ENCODE measurements at regions not wholly inside any gene's neighbourhood (a gene's known extent, or its start where the extent isn't known, plus 50 kb on each side); places are given as distances from the start of the nearest gene placed in this dataset.

- H3K27me3 ChIP-seq: no peaks in the 10 kb centered on the region
- TF ChIP-seq POLR2AphosphoS5 (IDR thresholded peaks at IDR 0.05): no peak
- TF ChIP-seq CTCF (IDR thresholded peaks at IDR 0.05): no peak
- no peak for TF ChIP-seq EP300 (IDR thresholded peaks at IDR 0.05)
- no peak for TF ChIP-seq POLR2A (IDR thresholded peaks at IDR 0.05)
- intact Hi-C loops (cut with DNase I): no loop called here
- H3K36me3 ChIP-seq: no peaks in the 10 kb centered on the region
- H3K27ac ChIP-seq: no peak overlapping the region
- DNase-seq: no peak
- no peaks in the 10 kb centered on the region for H3K4me1 ChIP-seq
- 92 to 94% methylated on average over 3 of the region's 3 CpGs for WGBS, 2 donors
- H3K4me3 ChIP-seq: no peak overlapping the region
- no peaks in the 10 kb centered on the region for H3K9me3 ChIP-seq
Measured at GRCh38 chrX:10859353-10859752, 239.0 kb upstream of the MID1 start.

- intact Hi-C loops (cut with DNase I): no loop called here
- no peaks in the 10 kb centered on the region for H3K36me3 ChIP-seq
- H3K27ac ChIP-seq: no peak overlapping the region
- H3K9me3 ChIP-seq: no peaks in the 10 kb centered on the region
- H3K27me3 ChIP-seq: no peaks in the 10 kb centered on the region
- no peak overlapping the region for H3K4me3 ChIP-seq
- WGBS, 2 donors: 76 to 83% methylated on average over 1 of the region's 1 CpG
- no peak for DNase-seq
- H3K4me1 ChIP-seq: no peaks in the 10 kb centered on the region
- TF ChIP-seq CTCF (IDR thresholded peaks at IDR 0.05) (no peak), POLR2AphosphoS5 (IDR thresholded peaks at IDR 0.05) (no peak), EP300 (IDR thresholded peaks at IDR 0.05) (no peak), POLR2A (IDR thresholded peaks at IDR 0.05) (no peak)
Measured at GRCh38 chrX:10875995-10876394, 235.1 kb upstream of the HCCS start.

GRCh38 chrX:10882484-10882883 is 228.6 kb upstream of the HCCS start:
- WGBS, 2 donors: 95 to 97% methylated on average over 4 of the region's 4 CpGs
- no peaks in the 10 kb centered on the region for H3K27me3 ChIP-seq

GRCh38 chrX:10884246-10884645 is 226.9 kb upstream of the HCCS start:
- H3K9me3 ChIP-seq: no peaks in the 10 kb centered on the region
- 82 to 84% methylated on average over 2 of the region's 2 CpGs for WGBS, 2 donors
- H3K4me3 ChIP-seq: no peak overlapping the region
- H3K36me3 ChIP-seq: no peaks in the 10 kb centered on the region
- H3K27ac ChIP-seq: no peak overlapping the region
- no peaks in the 10 kb centered on the region for H3K4me1 ChIP-seq
- no peaks in the 10 kb centered on the region for H3K27me3 ChIP-seq
- DNase-seq: no peak
- intact Hi-C loops (cut with DNase I): no loop called here
- TF ChIP-seq POLR2AphosphoS5 (IDR thresholded peaks at IDR 0.05) (no peak), POLR2A (IDR thresholded peaks at IDR 0.05) (no peak), CTCF (IDR thresholded peaks at IDR 0.05) (no peak)

More at GRCh38 chrX:10882484-10882883, 228.6 kb upstream of the HCCS start:
- H3K36me3 ChIP-seq: no peaks in the 10 kb centered on the region
- H3K4me3 ChIP-seq: no peak overlapping the region
- no peaks in the 10 kb centered on the region for H3K9me3 ChIP-seq
- intact Hi-C loops (cut with DNase I): no loop called here
- H3K27ac ChIP-seq: no peak overlapping the region
- TF ChIP-seq POLR2AphosphoS5 (IDR thresholded peaks at IDR 0.05) (no peak), EP300 (IDR thresholded peaks at IDR 0.05) (no peak), CTCF (IDR thresholded peaks at IDR 0.05) (no peak), POLR2A (IDR thresholded peaks at IDR 0.05) (no peak)
- no peak for DNase-seq
- H3K4me1 ChIP-seq: no peaks in the 10 kb centered on the region

GRCh38 chrX:10892621-10893225 is 218.4 kb upstream of the HCCS start:
- H3K4me1 ChIP-seq: no peaks in the 10 kb centered on the region
- TF ChIP-seq EP300 (IDR thresholded peaks at IDR 0.05) (no peak), POLR2AphosphoS5 (IDR thresholded peaks at IDR 0.05) (no peak), POLR2A (IDR thresholded peaks at IDR 0.05) (no peak), CTCF (IDR thresholded peaks at IDR 0.05) (no peak)
- WGBS, 2 donors: 68 to 94% methylated on average over 1 of the region's 1 CpG
- no peak overlapping the region for H3K4me3 ChIP-seq
- H3K27ac ChIP-seq: no peak overlapping the region
- intact Hi-C loops (cut with DNase I): no loop called here
- no peaks in the 10 kb centered on the region for H3K9me3 ChIP-seq
- H3K27me3 ChIP-seq: no peaks in the 10 kb centered on the region
- DNase-seq: no peak
- H3K36me3 ChIP-seq: no peaks in the 10 kb centered on the region
